VCaP (cell line): ENCODE measurements at regions not wholly inside any gene's neighbourhood (a gene's known extent, or its start where the extent isn't known, plus 50 kb on each side); places are given as distances from the start of the nearest gene placed in this dataset.

Source experiments
- H3K27ac ChIP-seq: fragments of 450-650 bp; 2 replicates; pipeline ENCODE4 v1.5.1; 2017
- TF ChIP-seq, protein P1 (sequence below): fragments of 450-650 bp; conservative IDR thresholded peaks from 2 replicates; pipeline ENCODE4 v1.5.1; 2017; ENCODE audit warnings: mild to moderate bottlenecking, moderate library complexity

- TF ChIP-seq, protein P1, sequence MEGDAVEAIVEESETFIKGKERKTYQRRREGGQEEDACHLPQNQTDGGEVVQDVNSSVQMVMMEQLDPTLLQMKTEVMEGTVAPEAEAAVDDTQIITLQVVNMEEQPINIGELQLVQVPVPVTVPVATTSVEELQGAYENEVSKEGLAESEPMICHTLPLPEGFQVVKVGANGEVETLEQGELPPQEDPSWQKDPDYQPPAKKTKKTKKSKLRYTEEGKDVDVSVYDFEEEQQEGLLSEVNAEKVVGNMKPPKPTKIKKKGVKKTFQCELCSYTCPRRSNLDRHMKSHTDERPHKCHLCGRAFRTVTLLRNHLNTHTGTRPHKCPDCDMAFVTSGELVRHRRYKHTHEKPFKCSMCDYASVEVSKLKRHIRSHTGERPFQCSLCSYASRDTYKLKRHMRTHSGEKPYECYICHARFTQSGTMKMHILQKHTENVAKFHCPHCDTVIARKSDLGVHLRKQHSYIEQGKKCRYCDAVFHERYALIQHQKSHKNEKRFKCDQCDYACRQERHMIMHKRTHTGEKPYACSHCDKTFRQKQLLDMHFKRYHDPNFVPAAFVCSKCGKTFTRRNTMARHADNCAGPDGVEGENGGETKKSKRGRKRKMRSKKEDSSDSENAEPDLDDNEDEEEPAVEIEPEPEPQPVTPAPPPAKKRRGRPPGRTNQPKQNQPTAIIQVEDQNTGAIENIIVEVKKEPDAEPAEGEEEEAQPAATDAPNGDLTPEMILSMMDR: no peak
- no peak overlapping the region for H3K27ac ChIP-seq
Measured at GRCh38 chr14:87667659-87668058, 325.3 kb downstream of the GALC start.

- TF ChIP-seq, protein P1: no peak
- H3K27ac ChIP-seq: no peak overlapping the region
Measured at GRCh38 chr14:87656315-87656714, 336.7 kb downstream of the GALC start.

DNA sequence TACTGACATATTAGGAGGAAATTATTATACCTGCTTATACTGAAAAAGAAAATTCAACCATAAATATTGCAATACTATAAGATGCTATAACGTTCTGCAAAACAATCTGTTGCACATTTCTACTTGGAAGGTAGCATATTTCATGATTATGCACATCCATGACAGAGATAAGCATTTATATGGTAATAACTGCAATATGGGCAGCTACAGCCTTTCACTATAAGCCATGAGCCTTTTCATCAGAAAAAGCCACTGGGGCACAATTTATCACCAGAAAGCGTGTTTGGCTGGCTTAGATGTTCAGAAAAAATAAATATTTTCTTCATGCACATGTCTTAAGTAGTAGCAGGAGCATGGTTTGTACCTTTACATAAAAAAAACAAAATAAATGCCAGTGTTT, 340.7 kb downstream of the GALC start:
- TF ChIP-seq, protein P1: no peak
- no peak overlapping the region for H3K27ac ChIP-seq

DNA sequence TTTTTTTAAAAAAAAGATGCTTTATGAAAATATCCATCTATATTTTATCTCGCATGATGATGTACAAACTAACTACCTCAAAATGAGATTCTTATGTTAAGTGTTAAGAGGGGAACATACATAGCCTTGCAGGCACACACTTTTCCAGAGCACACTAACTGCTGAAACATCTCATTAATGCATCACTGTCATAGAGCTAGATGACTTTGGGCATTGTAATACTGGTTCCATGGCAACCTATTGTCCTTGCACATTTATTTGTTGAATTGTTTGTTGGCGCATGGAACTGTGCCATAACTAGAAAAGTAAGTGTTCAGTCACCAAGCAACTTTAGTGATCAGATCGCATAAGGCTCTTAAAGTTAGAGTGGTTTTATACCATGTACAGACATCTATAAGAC, 348.3 kb downstream of the GALC start:
- no peak overlapping the region for H3K27ac ChIP-seq

GRCh38 chr14:87643005-87643404, 350.0 kb downstream of the GALC start:
- TF ChIP-seq, protein P1: no peak

More for the DNA sequence above, 348.3 kb downstream of the GALC start:
- TF ChIP-seq, protein P1: no peak

DNA sequence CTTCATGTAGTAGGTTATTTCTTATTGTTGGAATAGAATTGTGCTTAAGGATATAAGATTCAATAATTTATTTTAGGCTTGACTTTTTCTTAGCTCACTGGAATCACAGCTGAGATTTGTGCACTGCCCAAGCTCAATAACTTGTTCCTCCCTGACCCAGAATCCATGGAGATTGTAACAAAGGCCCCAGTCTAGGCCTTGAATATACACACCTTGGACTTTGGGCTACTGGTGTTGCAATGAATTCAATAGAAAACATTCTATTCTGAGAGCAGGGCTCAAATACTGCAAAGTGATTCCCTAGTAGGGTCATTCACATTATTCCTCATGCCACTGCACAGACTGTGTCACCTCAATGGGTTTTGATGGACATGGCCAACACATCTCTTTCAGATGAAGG, 352.4 kb downstream of the GALC start:
- no peak overlapping the region for H3K27ac ChIP-seq
- TF ChIP-seq, protein P1: no peak

More at GRCh38 chr14:87643005-87643404, 350.0 kb downstream of the GALC start:
- H3K27ac ChIP-seq: no peak overlapping the region

DNA sequence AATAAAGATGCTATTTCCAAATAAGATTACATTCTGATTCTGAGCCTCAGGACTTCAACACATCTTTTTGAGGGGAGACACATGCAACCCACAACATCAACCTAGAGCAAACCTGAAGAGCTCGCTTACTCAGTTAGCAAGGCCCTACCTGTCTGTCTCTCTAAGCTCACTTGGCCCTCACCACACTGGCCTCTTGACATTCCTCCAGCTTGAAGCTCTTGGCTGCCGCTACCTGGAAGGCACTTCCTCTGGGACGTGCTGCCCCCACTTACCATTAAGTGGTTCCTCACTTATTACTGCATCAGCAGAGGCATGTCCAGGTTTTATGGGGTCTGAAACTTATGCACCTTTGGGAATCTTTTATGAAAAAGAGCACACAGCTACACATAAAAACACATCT, 354.8 kb downstream of the GALC start:
- TF ChIP-seq, protein P1: no peak
- H3K27ac ChIP-seq: no peak overlapping the region
